ENCODE measurements at regions not wholly inside any gene's neighbourhood (a gene's known extent, or its start where the extent isn't known, plus 50 kb on each side); places are given as distances from the start of the nearest gene placed in this dataset.
"Not testable (repeated sequence)": the region's sequence is repeated elsewhere in the genome, so short reads cannot be mapped to it uniquely, and the experiment has no call there.

- DNase-seq: not testable (repeated sequence)
These were observed 61.0 kb downstream of the SPDYE17 start for GRCh38 chr7:76971201-76971600.

GRCh38 chr7:76969892-76970291, 62.3 kb downstream of the SPDYE17 start:
- not testable (repeated sequence) for DNase-seq

GRCh38 chr7:76965731-76966548, 66.2 kb downstream of the SPDYE17 start:
- not testable (repeated sequence) for DNase-seq

GRCh38 chr7:76964050-76964449, 68.1 kb downstream of the SPDYE17 start:
- not testable (repeated sequence) for DNase-seq

GRCh38 chr7:76963061-76963460, 69.1 kb downstream of the SPDYE17 start:
- DNase-seq: not testable (repeated sequence)

GRCh38 chr7:76960400-76960986, 71.7 kb downstream of the SPDYE17 start:
- not testable (repeated sequence) for DNase-seq

- not testable (repeated sequence) for DNase-seq
These were observed 72.4 kb downstream of the SPDYE17 start for GRCh38 chr7:76959573-76960399.

- DNase-seq: not testable (repeated sequence)
These were observed 75.6 kb downstream of the SPDYE17 start for GRCh38 chr7:76956531-76956930.

- not testable (repeated sequence) for DNase-seq
These were observed 77.0 kb downstream of the SPDYE17 start for GRCh38 chr7:76955124-76955523.

GRCh38 chr7:76944603-76945002, 87.6 kb downstream of the SPDYE17 start:
- DNase-seq: not testable (repeated sequence)

- DNase-seq: not testable (repeated sequence)
These were observed 90.1 kb downstream of the SPDYE17 start for GRCh38 chr7:76941809-76942765.

GRCh38 chr7:76937781-76938180, 94.4 kb downstream of the SPDYE17 start:
- DNase-seq: not testable (repeated sequence)

- DNase-seq: not testable (repeated sequence)
These were observed 94.8 kb downstream of the SPDYE17 start for GRCh38 chr7:76937330-76937729.

GRCh38 chr7:76936346-76936745, 95.8 kb downstream of the SPDYE17 start:
- not testable (repeated sequence) for DNase-seq

- DNase-seq: not testable (repeated sequence)
These were observed 97.5 kb downstream of the SPDYE17 start for GRCh38 chr7:76934711-76935110.

GRCh38 chr7:76932957-76933356, 99.2 kb downstream of the SPDYE17 start:
- not testable (repeated sequence) for DNase-seq

- DNase-seq: not testable (repeated sequence)
These were observed 100.7 kb downstream of the SPDYE17 start for GRCh38 chr7:76931441-76931840.

GRCh38 chr7:76930416-76930815, 101.7 kb downstream of the SPDYE17 start:
- DNase-seq: not testable (repeated sequence)

- DNase-seq: not testable (repeated sequence)
These were observed 103.4 kb downstream of the SPDYE17 start for GRCh38 chr7:76928751-76929150.

- DNase-seq: not testable (repeated sequence)
These were observed 104.3 kb downstream of the SPDYE17 start for GRCh38 chr7:76927741-76928393.
